AG04450 (cell line): ENCODE measurements at regions not wholly inside any gene's neighbourhood (a gene's known extent, or its start where the extent isn't known, plus 50 kb on each side); places are given as distances from the start of the nearest gene placed in this dataset.
"Not testable (repeated sequence)": the region's sequence is repeated elsewhere in the genome, so short reads cannot be mapped to it uniquely, and the experiment has no call there.

ENCODE experiments used
- CTCF ChIA-PET: fragments of 300-600, 350-600 bp; formaldehyde crosslinking; extraction: SDS; loops from one replicate; lab custom pipeline; 2022; ENCODE audit warnings: antibody characterized with exemption, inconsistent platforms; lab: Charles Lee
- POLR2A ChIA-PET: fragments of 350-600 bp; formaldehyde crosslinking; extraction: SDS; loops from one replicate; lab custom pipeline; 2021; ENCODE audit warnings: antibody characterized with exemption, inconsistent platforms; lab: Yijun Ruan, JAX
- DNase-seq: peaks from one replicate; pipeline ENCODE4 v3.0.0-alpha.2; 2011; ENCODE audit warnings: low read depth, low spot score
- H3K27ac ChIP-seq: one replicate; pipeline ENCODE4 v1.5.1; 2012; ENCODE audit warnings: low read depth, low read length, control low read depth
- H3K27me3 ChIP-seq: one replicate; pipeline ENCODE4 v1.6.0; 2012; ENCODE audit warnings: low read length; ENCODE audit not compliant: control insufficient read depth, insufficient read depth
- H3K4me3 ChIP-seq: 2 replicates; pipeline ENCODE4 v1.5.1; 2011; ENCODE audit warnings: mild to moderate bottlenecking, low read depth, low read length, control low read depth
- H3K9me3 ChIP-seq: 2 replicates; pipeline ENCODE4 v1.5.1; 2012; ENCODE audit warnings: low read length; ENCODE audit not compliant: control insufficient read depth, insufficient read depth
- CTCF ChIP-seq: IDR thresholded peaks from 2 replicates; pipeline ENCODE4 v1.5.1; 2011; ENCODE audit warnings: low read depth, low read length, control low read depth, inconsistent platforms

- POLR2A ChIA-PET = no interaction called here
- Histone ChIP-seq H3K9me3 (no peaks in the 10 kb centered on the region; the same call in 1 of the 2 replicates), H3K4me3 (no peak overlapping the region), H3K27ac (no peak overlapping the region), H3K27me3 (no peaks in the 10 kb centered on the region)
- TF ChIP-seq CTCF = no peak
- CTCF ChIA-PET = no interaction called here
- DNase-seq = no peak
Observed at GRCh38 chr10:84596585-84596984, 268.2 kb downstream of the CCSER2 start.

GRCh38 chr10:84599254-84599653 lies 270.9 kb downstream of the CCSER2 start:
- POLR2A ChIA-PET = no interaction called here
- peaks cover 4% of the 10 kb centered on the region; the same call in 1 of the 2 replicates for H3K9me3 ChIP-seq
- TF ChIP-seq CTCF = no peak
- no peak overlapping the region for H3K4me3 ChIP-seq
- DNase-seq = no peak
- CTCF ChIA-PET = no interaction called here
- H3K27me3 ChIP-seq = no peaks in the 10 kb centered on the region
- no peak overlapping the region for H3K27ac ChIP-seq

- no peak for DNase-seq
- Histone ChIP-seq H3K9me3 (peaks cover 4% of the 10 kb centered on the region; the same call in 1 of the 2 replicates), H3K27ac (no peak overlapping the region), H3K4me3 (no peak overlapping the region), H3K27me3 (no peaks in the 10 kb centered on the region)
- no peak for TF ChIP-seq CTCF
- POLR2A ChIA-PET = no interaction called here
- CTCF ChIA-PET = no interaction called here
Observed at GRCh38 chr10:84600947-84601346, 272.6 kb downstream of the CCSER2 start.

- H3K9me3 ChIP-seq, H3K27me3 ChIP-seq, CTCF ChIA-PET: not testable (repeated sequence)
Observed at GRCh38 chr10:84602543-84602942, 274.2 kb downstream of the CCSER2 start.

GRCh38 chr10:84603971-84604370 lies 275.6 kb downstream of the CCSER2 start:
- H3K27ac ChIP-seq = no peak overlapping the region
- CTCF ChIA-PET = no interaction called here
- H3K9me3 ChIP-seq = peaks cover 4% of the 10 kb centered on the region; the same call in 1 of the 2 replicates
- no peak for DNase-seq
- peaks cover 2% of the 10 kb centered on the region for H3K27me3 ChIP-seq
- POLR2A ChIA-PET = no interaction called here
- H3K4me3 ChIP-seq = no peak overlapping the region
- no peak for TF ChIP-seq CTCF

More at GRCh38 chr10:84602543-84602942, 274.2 kb downstream of the CCSER2 start:
- DNase-seq, H3K4me3 ChIP-seq, POLR2A ChIA-PET, H3K27ac ChIP-seq: not testable (repeated sequence)

- H3K27me3 ChIP-seq = peaks cover 2% of the 10 kb centered on the region
- ChIA-PET CTCF (no interaction called here), POLR2A (no interaction called here)
- DNase-seq = no peak
- H3K4me3 ChIP-seq = no peak overlapping the region
- H3K27ac ChIP-seq = no peak overlapping the region
- H3K9me3 ChIP-seq = peaks cover 4% of the 10 kb centered on the region; the same call in 1 of the 2 replicates
- TF ChIP-seq CTCF = no peak
Observed at GRCh38 chr10:84605802-84606201, 277.4 kb downstream of the CCSER2 start.
